ENCODE measurements at regions not wholly inside any gene's neighbourhood (a gene's known extent, or its start where the extent isn't known, plus 50 kb on each side); places are given as distances from the start of the nearest gene placed in this dataset.
"Not testable (repeated sequence)": the region's sequence is repeated elsewhere in the genome, so short reads cannot be mapped to it uniquely, and the experiment has no call there.

- DNase-seq (ENCODE audit: low read depth in 3 of 3) = no peak
Measured at GRCh38 chr1:221525749-221526148, 216.1 kb downstream of the DUSP10 start.

DNA sequence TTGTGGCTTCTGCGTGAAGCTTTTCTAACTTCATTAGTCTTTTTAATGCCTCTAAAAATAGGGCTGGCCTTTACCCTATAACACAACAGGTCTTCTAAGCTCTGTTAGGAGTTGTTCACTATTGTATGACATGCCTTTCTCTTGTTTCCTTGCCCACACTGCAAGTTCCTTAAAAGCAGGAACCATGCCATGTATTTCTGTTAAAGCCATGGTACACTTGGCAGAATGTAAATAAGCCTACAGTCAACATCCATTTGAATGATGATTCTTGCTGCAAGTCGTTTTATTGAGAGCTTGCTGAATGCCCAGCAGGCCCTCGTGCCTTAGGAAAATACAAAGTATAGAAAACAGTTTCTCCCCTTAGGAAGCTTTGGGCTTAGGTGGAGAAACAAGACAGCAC is 214.6 kb downstream of the DUSP10 start:
- DNase-seq (ENCODE audit: low read depth in 3 of 3) = no peak

DNA sequence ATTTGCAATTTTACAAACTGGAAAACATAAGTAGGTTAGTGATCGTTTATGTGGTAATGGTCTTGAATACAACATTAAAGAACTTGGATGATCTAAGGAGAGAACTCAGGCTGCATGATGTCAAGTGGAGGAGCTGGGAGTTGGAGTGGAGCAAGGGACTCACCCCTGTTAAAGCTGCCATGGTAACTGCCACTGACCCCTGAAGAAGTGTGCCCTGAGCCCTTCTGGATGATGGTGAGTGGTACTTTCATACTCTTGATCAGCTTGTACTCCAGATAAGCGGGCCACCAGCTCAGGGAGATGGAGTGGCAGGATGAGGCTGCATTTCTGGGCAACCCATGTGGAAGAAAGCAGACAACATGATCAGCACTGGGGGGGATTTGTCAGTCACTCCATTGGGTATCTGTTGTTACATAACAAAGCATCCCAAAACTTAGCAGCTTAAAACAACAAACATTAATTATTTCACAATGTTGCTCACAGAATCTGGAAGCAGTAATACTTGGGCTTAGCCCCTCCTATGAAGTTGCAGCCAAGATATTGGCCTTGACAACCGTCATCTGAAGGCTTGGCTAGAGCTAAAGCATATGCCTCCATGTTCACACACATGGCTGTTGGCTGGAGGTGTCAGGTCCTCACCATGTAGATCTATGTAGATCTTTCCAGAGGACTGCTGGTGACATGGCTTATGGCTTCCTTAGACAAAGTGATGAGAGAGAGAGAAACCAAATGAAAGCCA is 213.8 kb downstream of the DUSP10 start:
- DNase-seq (ENCODE audit: low read depth in 3 of 3) = no peak

DNA sequence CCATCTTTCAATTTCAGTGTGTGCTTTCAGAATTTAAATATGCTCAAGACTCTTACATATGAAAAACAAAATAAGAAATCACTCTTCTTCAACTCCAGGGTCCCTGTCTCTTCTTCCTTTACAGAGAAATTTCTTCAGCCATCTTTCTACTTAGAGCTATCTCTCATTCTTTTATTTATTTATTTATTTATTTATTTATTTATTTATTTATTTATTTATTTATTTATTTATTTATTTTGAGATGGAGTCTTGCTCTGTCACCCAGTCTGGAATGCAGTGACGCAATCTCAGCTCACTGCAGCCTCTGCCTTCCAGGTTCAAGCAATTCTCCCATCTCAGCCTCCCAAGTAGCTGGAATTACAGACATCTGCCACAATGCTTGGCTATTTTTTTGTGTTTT is 211.7 kb downstream of the DUSP10 start:
- not testable (repeated sequence) for DNase-seq (ENCODE audit: low read depth in 3 of 3)

DNA sequence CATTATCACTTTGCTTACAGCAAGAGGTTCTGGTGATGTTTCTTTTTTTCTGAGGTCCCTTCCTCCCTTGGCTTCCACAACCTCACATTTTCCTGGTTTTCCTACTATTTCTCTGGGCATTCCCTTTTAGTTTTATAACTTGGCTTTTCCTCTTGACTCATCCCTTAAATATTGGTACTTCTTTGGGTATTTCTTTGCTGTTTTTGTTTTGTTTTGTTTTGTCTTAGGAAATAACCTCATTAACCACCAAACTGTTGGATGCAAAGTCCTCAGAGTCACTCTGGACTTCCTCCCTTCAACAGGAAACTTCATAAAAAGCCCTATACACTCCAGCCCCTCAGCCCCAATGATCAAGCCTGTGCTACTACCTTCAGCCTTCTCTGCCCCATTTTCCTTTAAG is 211.1 kb downstream of the DUSP10 start:
- no peak for DNase-seq (ENCODE audit: low read depth in 3 of 3)

GRCh38 chr1:221532071-221532773 is 209.7 kb downstream of the DUSP10 start:
- no peak for DNase-seq (ENCODE audit: low read depth in 3 of 3)

DNA sequence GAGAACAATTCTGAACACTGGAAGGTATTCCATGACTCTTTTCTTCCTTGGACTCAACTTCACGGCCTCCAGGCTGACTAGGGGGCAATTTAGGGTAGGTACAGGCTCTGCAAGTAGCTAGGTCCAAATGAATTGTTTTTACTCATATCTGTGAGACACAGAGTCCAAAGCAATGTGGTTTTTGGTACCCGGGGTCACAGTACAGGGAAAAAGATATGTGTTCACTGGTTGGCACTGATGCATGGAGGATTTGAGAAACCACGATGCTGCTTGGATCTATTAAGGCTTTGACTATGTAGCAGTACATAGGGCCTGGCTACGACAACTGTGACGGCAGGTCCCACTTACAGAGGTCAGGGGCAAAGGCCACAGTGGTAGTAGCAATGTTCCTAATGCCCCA is 200.6 kb downstream of the DUSP10 start:
- no peak for DNase-seq (ENCODE audit: low read depth in 3 of 3)

- DNase-seq (ENCODE audit: low read depth in 3 of 3) = no peak
Measured at GRCh38 chr1:221543529-221544120, 198.3 kb downstream of the DUSP10 start.

GRCh38 chr1:221548942-221549341 is 192.9 kb downstream of the DUSP10 start:
- DNase-seq (ENCODE audit: low read depth in 3 of 3) = no peak

GRCh38 chr1:221549815-221550214 is 192.1 kb downstream of the DUSP10 start:
- DNase-seq (ENCODE audit: low read depth in 3 of 3) = no peak

GRCh38 chr1:221552792-221553191 is 189.1 kb downstream of the DUSP10 start:
- not testable (repeated sequence) for DNase-seq (ENCODE audit: low read depth in 3 of 3)

DNA sequence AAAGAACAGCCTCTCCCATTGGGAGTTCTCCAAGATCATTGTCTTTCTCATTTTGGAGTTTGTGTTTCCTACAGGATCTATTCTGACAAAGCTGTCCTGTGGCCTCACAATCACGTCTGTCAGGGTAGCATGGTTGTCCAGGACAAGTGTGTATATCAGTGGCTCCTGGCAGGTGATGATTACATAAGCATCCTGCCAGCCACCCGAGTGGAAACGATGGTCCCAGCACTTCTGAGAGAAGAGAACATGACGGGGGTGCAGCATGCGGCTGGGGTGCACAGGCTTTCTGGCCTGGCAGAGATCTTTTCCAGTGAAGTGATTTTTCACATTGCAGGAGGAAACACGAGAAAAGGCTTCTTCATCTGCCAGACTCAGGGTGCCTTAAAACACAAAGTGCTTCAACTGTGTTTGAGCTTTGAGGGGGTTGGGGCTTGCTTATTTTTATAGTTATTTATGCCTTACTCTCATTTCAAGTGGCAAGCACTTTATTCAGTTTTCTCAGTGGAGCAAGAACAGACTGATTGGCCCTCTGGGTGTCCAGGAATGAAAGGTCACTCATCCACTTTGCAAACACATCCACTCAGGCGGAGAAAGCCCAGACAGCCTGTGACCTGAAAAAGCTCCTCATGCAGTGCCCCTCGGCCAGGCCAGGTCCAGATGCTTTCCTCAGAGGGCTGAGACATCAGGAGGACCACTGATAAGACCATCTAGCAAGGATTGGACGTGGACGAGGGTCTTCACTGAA is 186.0 kb downstream of the DUSP10 start:
- DNase-seq (ENCODE audit: low read depth in 3 of 3) = no peak

GRCh38 chr1:221556435-221556834 is 185.5 kb downstream of the DUSP10 start:
- no peak for DNase-seq (ENCODE audit: low read depth in 3 of 3)

- no peak for DNase-seq (ENCODE audit: low read depth in 3 of 3)
Measured at GRCh38 chr1:221557013-221557412, 184.9 kb downstream of the DUSP10 start.

DNA sequence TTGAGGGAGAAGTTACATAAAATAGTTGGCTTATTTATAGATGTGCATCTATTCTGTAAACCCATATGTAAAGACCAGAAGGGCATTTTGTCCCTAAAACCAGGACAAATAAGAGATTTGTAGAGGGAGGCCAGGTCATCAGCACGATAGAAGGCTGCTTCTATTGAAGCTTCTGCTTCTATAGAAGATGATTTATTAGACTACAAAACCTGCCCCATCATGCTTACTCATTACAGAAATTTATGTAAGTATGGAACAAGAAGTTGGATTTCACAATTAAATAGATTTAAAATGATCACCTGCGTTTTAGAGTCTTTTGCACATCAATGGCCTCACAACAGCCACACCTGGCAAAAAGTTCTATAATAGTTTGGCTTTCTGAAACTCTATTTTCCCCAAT is 183.5 kb downstream of the DUSP10 start:
- DNase-seq (ENCODE audit: low read depth in 3 of 3) = no peak

DNA sequence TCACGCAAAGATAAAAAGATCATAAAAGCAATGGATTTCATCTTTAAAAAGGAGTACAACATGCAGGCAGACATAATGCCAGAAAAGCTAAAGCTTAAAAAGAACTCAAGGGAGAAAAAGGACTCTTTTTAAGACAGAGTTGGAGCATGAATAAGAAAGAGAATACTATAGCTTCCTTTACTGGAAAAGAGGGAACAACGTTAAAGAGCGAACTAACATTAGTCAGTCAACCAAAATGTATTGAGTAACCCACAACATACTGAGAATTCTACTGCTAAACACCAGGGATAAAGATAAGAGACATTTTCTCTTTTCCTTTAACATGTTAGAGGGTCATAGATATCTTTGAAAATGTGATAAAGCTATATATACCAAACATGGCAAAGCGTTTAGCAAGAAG is 182.0 kb downstream of the DUSP10 start:
- DNase-seq (ENCODE audit: low read depth in 3 of 3) = no peak

DNA sequence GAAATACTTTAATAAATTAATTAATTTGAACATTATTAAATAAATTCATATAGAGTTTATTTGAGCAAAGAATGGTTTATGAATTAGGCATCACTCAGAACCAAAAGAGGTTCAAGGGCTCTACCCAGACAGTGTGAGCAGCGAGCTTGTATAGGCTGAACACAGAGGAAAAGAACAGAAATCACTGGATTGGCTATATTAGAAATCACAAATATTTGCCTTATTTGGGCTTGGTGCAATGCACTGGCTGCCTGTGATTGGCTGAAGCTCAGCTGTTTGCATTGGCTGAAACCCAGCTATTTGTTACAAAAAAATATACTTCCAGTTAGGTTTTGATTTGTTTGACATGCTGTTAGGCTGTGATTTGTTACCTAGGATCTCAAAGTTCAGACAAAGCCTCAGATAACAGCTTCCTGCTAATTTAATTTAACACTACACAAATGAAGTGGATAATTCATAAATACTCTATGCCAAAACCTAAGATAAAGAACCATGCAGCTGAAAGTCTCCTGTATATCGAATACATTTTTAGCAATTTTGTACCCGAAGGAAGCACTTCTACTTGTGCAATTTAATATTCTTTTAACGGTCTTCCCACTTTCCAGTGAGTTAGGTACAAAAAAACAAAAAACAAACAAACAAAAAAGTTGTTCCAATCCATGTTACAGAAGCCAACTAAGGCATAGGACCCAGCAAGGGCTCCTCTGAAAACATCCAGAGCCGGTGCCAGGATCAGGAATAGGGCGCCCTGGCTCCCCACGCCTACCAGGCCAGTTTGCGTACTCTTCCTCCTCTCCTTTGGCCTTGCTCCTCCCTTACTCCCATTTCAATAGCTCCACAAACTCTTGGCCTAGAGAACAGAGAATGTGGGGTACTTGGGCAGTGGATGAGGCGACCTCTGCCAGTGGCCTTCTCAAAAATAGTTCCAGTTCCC is 179.1 kb downstream of the DUSP10 start:
- DNase-seq (ENCODE audit: low read depth in 3 of 3) = no peak

DNA sequence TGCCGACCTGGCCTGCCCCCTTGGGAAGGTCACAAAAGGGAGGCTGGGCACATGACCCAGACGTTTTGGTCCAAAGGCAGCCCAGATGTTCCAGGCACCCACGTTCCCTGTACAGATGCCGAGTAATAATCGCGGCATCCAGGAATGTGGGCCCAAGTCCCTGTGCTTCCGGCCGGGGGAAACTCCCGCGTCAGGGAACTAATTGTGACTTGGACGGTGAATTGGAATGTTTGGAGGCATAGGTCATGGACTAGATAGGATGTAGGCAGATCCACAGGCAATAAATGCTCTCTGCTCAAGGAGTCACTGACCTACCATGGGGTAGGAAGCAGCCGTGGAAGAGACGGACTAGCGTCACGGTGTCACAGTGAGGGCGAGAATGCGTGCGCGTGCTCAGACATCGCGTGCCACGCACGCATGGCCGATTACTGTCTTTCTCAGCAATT is 178.4 kb downstream of the DUSP10 start:
- no peak for DNase-seq (ENCODE audit: low read depth in 3 of 3)

- no peak for DNase-seq (ENCODE audit: low read depth in 3 of 3)
Measured at GRCh38 chr1:221564891-221565290, 177.0 kb downstream of the DUSP10 start.

DNA sequence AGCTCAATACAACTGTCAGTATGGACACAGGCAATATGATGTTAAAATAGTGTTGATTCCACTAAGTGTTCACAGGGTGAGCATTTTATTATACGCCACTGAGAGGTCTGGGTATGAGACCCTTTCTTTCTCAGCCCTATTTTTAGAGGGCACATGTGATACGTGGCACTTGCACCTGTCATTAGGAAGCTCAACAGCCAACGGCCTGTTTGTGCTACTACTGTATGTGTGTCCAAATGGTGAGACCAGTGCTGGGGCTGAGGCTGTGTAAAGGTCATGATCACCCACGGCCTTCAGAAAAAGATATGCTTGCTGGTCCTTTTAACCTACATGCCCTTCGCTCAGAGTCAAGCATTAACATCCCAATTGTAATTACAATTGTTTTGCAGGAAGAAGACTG is 176.2 kb downstream of the DUSP10 start:
- DNase-seq (ENCODE audit: low read depth in 3 of 3) = no peak

DNA sequence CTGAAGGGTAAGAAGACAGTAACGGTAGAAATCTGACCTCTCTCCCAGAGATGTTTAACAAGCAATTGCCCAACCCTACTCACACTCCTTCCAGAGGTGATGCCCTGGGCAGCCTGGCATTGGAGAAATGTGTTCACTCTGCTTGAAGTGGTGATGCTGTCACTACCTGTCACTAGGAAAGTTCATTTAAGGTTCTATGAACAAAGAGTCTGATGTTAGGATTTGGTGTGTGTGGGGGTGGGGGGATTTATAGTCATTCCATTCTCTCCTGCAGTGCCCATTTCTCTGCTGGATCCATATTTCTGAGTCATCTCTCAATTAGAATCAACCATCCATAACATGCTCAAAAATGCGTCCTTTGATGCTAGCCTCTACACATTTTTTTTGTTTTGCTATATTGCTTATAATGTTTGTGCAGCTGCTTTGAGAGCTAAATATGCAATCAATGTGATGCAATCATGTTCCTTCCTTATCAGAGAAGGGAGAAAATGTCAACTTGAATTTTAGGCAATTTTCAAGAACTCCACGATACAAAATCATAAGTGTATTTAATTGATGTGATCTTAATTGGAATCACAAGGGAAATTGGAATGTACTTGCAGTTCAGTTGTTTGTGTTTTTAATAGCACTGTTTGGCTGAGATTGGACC is 173.9 kb downstream of the DUSP10 start:
- no peak for DNase-seq (ENCODE audit: low read depth in 3 of 3)
